Activated T-helper 1 cell treated with anti-CD3 and anti-CD28 coated beads, Interleukin-12 subunit alpha, Interleukin-12 subunit beta, Interleukin-2, Interleukin-4 antibody, amounts not matched to agents 30 ng/mL and 10 ng/mL and 1 ng/mL, durations not matched to agents 14 hours and 24 hours and 36 hours (primary cell): ENCODE measurements at regions not wholly inside any gene's neighbourhood (a gene's known extent, or its start where the extent isn't known, plus 50 kb on each side); places are given as distances from the start of the nearest gene placed in this dataset.
"Not testable (repeated sequence)": the region's sequence is repeated elsewhere in the genome, so short reads cannot be mapped to it uniquely, and the experiment has no call there.

Source experiments
- DNase-seq: peaks from one replicate; pipeline ENCODE4 v3.0.0; 2021; ENCODE audit warnings: low spot score
- H3K27ac Mint-ChIP-seq: one replicate; pipeline ENCODE4 v1.8.0; 2021; ENCODE audit warnings: mild to moderate bottlenecking, mixed read lengths
- H3K27me3 Mint-ChIP-seq: one replicate; pipeline ENCODE4 v1.8.0; 2022; ENCODE audit warnings: mild to moderate bottlenecking, moderate library complexity, mixed read lengths; ENCODE audit not compliant: insufficient read depth
- H3K36me3 Mint-ChIP-seq: one replicate; pipeline ENCODE4 v1.8.0; 2021; ENCODE audit warnings: low read depth, mixed read lengths
- H3K4me1 Mint-ChIP-seq: one replicate; pipeline ENCODE4 v1.8.0; 2021; ENCODE audit warnings: low read depth, mixed read lengths
- H3K4me3 Mint-ChIP-seq: one replicate; pipeline ENCODE4 v1.8.0; 2021; ENCODE audit warnings: mild to moderate bottlenecking, moderate library complexity, mixed read lengths
- H3K9me3 Mint-ChIP-seq: one replicate; pipeline ENCODE4 v1.8.0; 2021; ENCODE audit warnings: mixed read lengths
- intact Hi-C: fragments of 100-400 bp; cut with micrococcal nuclease; formaldehyde crosslinking; loops from one replicate; pipeline ENCODE4 v1.15.1; 2024

- intact Hi-C loops = no loop called here
- no peak overlapping the region for H3K27ac Mint-ChIP-seq
- no peaks in the 10 kb centered on the region for H3K4me1 Mint-ChIP-seq
- H3K27me3 Mint-ChIP-seq = no peaks in the 10 kb centered on the region
- no peaks in the 10 kb centered on the region for H3K36me3 Mint-ChIP-seq
- H3K9me3 Mint-ChIP-seq = no peaks in the 10 kb centered on the region
- DNase-seq = no peak
- no peak overlapping the region for H3K4me3 Mint-ChIP-seq
These were observed 215.7 kb upstream of the ELL2 start for GRCh38 chr5:96177303-96177869.

GRCh38 chr5:96176022-96176421 lies 214.4 kb upstream of the ELL2 start:
- Mint-ChIP-seq H3K4me1 (no peaks in the 10 kb centered on the region), H3K36me3 (no peaks in the 10 kb centered on the region), H3K27ac (no peak overlapping the region), H3K4me3 (no peak overlapping the region), H3K9me3 (no peaks in the 10 kb centered on the region), H3K27me3 (peaks cover 2% of the 10 kb centered on the region)
- DNase-seq = no peak
- intact Hi-C loops = no loop called here

GRCh38 chr5:96175090-96175489 lies 213.4 kb upstream of the ELL2 start:
- Mint-ChIP-seq H3K27me3 (peaks cover 2% of the 10 kb centered on the region), H3K4me1 (no peaks in the 10 kb centered on the region), H3K4me3 (no peak overlapping the region), H3K27ac (no peak overlapping the region), H3K9me3 (no peaks in the 10 kb centered on the region), H3K36me3 (no peaks in the 10 kb centered on the region)
- intact Hi-C loops = no loop called here
- no peak for DNase-seq

GRCh38 chr5:96173366-96173765 lies 211.7 kb upstream of the ELL2 start:
- Mint-ChIP-seq H3K9me3 (no peaks in the 10 kb centered on the region), H3K4me3 (no peak overlapping the region), H3K36me3 (no peaks in the 10 kb centered on the region), H3K27me3 (peaks cover 2% of the 10 kb centered on the region), H3K27ac (no peak overlapping the region), H3K4me1 (no peaks in the 10 kb centered on the region)
- intact Hi-C loops = no loop called here
- DNase-seq = no peak

- no peak overlapping the region for H3K27ac Mint-ChIP-seq
- DNase-seq = no peak
- H3K4me3 Mint-ChIP-seq = no peak overlapping the region
- no peaks in the 10 kb centered on the region for H3K36me3 Mint-ChIP-seq
- peaks cover 2% of the 10 kb centered on the region for H3K27me3 Mint-ChIP-seq
- H3K4me1 Mint-ChIP-seq = no peaks in the 10 kb centered on the region
- no peaks in the 10 kb centered on the region for H3K9me3 Mint-ChIP-seq
- intact Hi-C loops = no loop called here
These were observed 210.8 kb upstream of the ELL2 start for GRCh38 chr5:96172436-96172835.

GRCh38 chr5:96171973-96172372 lies 210.3 kb upstream of the ELL2 start:
- H3K9me3 Mint-ChIP-seq, H3K36me3 Mint-ChIP-seq, H3K27ac Mint-ChIP-seq, H3K27me3 Mint-ChIP-seq, DNase-seq, intact Hi-C loops, H3K4me1 Mint-ChIP-seq, H3K4me3 Mint-ChIP-seq: not testable (repeated sequence)

GRCh38 chr5:96170481-96171125 lies 209.0 kb upstream of the ELL2 start:
- H3K4me1 Mint-ChIP-seq, H3K36me3 Mint-ChIP-seq, DNase-seq, H3K27me3 Mint-ChIP-seq, intact Hi-C loops, H3K4me3 Mint-ChIP-seq, H3K27ac Mint-ChIP-seq, H3K9me3 Mint-ChIP-seq: not testable (repeated sequence)

- not testable (repeated sequence) for DNase-seq, H3K4me1 Mint-ChIP-seq
These were observed 207.2 kb upstream of the ELL2 start for GRCh38 chr5:96168833-96169232.

GRCh38 chr5:96159043-96159442 lies 197.4 kb upstream of the ELL2 start:
- intact Hi-C loops = loop anchor here (10.0 kb wide), 1 partner anchor 176 kb away; no protein-coding TSS in a partner anchor
- Mint-ChIP-seq H3K27me3 (peaks cover 18% of the 10 kb centered on the region), H3K4me3 (no peak overlapping the region), H3K9me3 (peaks cover 3% of the 10 kb centered on the region), H3K27ac (no peak overlapping the region), H3K36me3 (no peaks in the 10 kb centered on the region), H3K4me1 (no peaks in the 10 kb centered on the region)
- DNase-seq = no peak

More at GRCh38 chr5:96168833-96169232, 207.2 kb upstream of the ELL2 start:
- H3K27me3 Mint-ChIP-seq, H3K9me3 Mint-ChIP-seq, H3K4me3 Mint-ChIP-seq, intact Hi-C loops, H3K36me3 Mint-ChIP-seq, H3K27ac Mint-ChIP-seq: not testable (repeated sequence)

GRCh38 chr5:96157841-96158291 lies 196.2 kb upstream of the ELL2 start:
- peaks cover 3% of the 10 kb centered on the region for H3K9me3 Mint-ChIP-seq

GRCh38 chr5:96157077-96157780 lies 195.6 kb upstream of the ELL2 start:
- Mint-ChIP-seq H3K27ac (no peak overlapping the region), H3K27me3 (peaks cover 18% of the 10 kb centered on the region), H3K9me3 (peaks cover 3% of the 10 kb centered on the region), H3K36me3 (no peaks in the 10 kb centered on the region), H3K4me1 (no peaks in the 10 kb centered on the region), H3K4me3 (no peak overlapping the region)
- no peak for DNase-seq
- intact Hi-C loops = loop anchor here (10.0 kb wide), 1 partner anchor 178 kb away; no protein-coding TSS in a partner anchor

More at GRCh38 chr5:96157841-96158291, 196.2 kb upstream of the ELL2 start:
- DNase-seq = no peak
- intact Hi-C loops = loop anchor here (10.0 kb wide), 1 partner anchor 177 kb away; no protein-coding TSS in a partner anchor
- Mint-ChIP-seq H3K4me1 (no peaks in the 10 kb centered on the region), H3K27ac (no peak overlapping the region), H3K4me3 (no peak overlapping the region), H3K27me3 (peaks cover 18% of the 10 kb centered on the region), H3K36me3 (no peaks in the 10 kb centered on the region)

GRCh38 chr5:96155147-96155546 lies 193.5 kb upstream of the ELL2 start:
- H3K27ac Mint-ChIP-seq = no peak overlapping the region
- DNase-seq = no peak
- no peak overlapping the region for H3K4me3 Mint-ChIP-seq
- no peaks in the 10 kb centered on the region for H3K36me3 Mint-ChIP-seq
- H3K27me3 Mint-ChIP-seq = peaks cover 9% of the 10 kb centered on the region
- no peaks in the 10 kb centered on the region for H3K4me1 Mint-ChIP-seq
- intact Hi-C loops = loop anchor here (10.0 kb wide), 1 partner anchor 180 kb away; no protein-coding TSS in a partner anchor
- peaks cover 1% of the 10 kb centered on the region for H3K9me3 Mint-ChIP-seq

- H3K9me3 Mint-ChIP-seq = no peaks in the 10 kb centered on the region
- DNase-seq = no peak
- intact Hi-C loops = loop anchor here (10.0 kb wide), 1 partner anchor 183 kb away; no protein-coding TSS in a partner anchor
- H3K4me1 Mint-ChIP-seq = no peaks in the 10 kb centered on the region
- peaks cover 2% of the 10 kb centered on the region for H3K27me3 Mint-ChIP-seq
- H3K36me3 Mint-ChIP-seq = no peaks in the 10 kb centered on the region
- H3K27ac Mint-ChIP-seq = no peak overlapping the region
- no peak overlapping the region for H3K4me3 Mint-ChIP-seq
These were observed 190.2 kb upstream of the ELL2 start for GRCh38 chr5:96151891-96152290.
